ENCODE measurements at regions not wholly inside any gene's neighbourhood (a gene's known extent, or its start where the extent isn't known, plus 50 kb on each side); places are given as distances from the start of the nearest gene placed in this dataset.

DNA sequence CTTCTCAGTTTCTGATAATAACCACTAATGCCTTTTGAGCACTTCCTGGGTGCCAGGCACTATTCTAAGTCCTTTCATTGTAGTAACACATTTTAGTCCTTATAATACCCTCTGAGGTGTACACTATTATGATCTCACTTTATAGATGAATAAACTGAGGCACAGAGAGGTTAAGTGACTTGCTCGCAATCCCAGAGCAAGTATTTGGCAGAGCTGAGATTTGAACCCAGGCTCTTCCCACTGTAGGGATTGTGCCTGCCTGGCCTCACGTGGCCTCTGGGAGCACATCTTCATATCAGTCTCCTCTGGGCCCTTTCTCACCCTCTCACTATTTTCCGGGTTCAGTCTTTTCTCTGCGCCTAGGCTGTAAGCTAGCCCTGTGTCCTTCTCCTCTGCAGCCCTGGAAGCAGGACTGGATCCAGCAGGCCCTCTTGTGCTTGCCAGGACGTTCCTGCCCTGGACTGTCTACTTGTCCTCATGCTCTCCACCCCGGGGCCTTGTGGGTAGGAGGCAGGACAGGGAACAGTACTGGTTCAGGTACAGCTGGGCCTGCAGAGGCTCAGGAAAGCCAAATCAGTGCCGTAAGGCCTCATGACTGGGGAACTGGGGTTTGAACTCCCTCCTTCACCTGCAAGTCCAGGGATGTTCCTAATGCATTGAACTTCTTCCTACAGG is 139.6 kb downstream of the VEGFA start (continued):
- no peak for TF ChIP-seq ZEB2 (IDR thresholded peaks at IDR 0.05)
- no peak for TF ChIP-seq CHD4 (IDR thresholded peaks at IDR 0.05; ENCODE audit: insufficient read depth, insufficient replicate concordance, low read depth, low read length, poor library complexity, severe bottlenecking)
- no peak for TF ChIP-seq DNMT1 (IDR thresholded peaks at IDR 0.05)
- TF ChIP-seq, protein P1, sequence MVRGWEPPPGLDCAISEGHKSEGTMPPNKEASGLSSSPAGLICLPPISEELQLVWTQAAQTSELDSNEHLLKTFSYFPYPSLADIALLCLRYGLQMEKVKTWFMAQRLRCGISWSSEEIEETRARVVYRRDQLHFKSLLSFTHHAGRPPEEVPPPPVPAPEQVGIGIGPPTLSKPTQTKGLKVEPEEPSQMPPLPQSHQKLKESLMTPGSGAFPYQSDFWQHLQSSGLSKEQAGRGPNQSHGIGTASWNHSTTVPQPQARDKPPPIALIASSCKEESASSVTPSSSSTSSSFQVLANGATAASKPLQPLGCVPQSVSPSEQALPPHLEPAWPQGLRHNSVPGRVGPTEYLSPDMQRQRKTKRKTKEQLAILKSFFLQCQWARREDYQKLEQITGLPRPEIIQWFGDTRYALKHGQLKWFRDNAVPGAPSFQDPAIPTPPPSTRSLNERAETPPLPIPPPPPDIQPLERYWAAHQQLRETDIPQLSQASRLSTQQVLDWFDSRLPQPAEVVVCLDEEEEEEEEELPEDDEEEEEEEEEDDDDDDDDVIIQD (CRISPR knock-in tag; IDR thresholded peaks at IDR 0.05): 0 out of 2 replicates have a peak, but pooled peaks have one; percentile 68
- TF ChIP-seq, protein P2, sequence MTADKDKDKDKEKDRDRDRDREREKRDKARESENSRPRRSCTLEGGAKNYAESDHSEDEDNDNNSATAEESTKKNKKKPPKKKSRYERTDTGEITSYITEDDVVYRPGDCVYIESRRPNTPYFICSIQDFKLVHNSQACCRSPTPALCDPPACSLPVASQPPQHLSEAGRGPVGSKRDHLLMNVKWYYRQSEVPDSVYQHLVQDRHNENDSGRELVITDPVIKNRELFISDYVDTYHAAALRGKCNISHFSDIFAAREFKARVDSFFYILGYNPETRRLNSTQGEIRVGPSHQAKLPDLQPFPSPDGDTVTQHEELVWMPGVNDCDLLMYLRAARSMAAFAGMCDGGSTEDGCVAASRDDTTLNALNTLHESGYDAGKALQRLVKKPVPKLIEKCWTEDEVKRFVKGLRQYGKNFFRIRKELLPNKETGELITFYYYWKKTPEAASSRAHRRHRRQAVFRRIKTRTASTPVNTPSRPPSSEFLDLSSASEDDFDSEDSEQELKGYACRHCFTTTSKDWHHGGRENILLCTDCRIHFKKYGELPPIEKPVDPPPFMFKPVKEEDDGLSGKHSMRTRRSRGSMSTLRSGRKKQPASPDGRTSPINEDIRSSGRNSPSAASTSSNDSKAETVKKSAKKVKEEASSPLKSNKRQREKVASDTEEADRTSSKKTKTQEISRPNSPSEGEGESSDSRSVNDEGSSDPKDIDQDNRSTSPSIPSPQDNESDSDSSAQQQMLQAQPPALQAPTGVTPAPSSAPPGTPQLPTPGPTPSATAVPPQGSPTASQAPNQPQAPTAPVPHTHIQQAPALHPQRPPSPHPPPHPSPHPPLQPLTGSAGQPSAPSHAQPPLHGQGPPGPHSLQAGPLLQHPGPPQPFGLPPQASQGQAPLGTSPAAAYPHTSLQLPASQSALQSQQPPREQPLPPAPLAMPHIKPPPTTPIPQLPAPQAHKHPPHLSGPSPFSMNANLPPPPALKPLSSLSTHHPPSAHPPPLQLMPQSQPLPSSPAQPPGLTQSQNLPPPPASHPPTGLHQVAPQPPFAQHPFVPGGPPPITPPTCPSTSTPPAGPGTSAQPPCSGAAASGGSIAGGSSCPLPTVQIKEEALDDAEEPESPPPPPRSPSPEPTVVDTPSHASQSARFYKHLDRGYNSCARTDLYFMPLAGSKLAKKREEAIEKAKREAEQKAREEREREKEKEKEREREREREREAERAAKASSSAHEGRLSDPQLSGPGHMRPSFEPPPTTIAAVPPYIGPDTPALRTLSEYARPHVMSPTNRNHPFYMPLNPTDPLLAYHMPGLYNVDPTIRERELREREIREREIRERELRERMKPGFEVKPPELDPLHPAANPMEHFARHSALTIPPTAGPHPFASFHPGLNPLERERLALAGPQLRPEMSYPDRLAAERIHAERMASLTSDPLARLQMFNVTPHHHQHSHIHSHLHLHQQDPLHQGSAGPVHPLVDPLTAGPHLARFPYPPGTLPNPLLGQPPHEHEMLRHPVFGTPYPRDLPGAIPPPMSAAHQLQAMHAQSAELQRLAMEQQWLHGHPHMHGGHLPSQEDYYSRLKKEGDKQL (CRISPR knock-in tag; IDR thresholded peaks at IDR 0.05; ENCODE audit: borderline replicate concordance): no peak
- no peak for TF ChIP-seq POLR2H (tag; IDR thresholded peaks at IDR 0.05; ENCODE audit: low read depth)
- 0 out of 2 replicates have a peak, but pooled peaks have one; percentile 34 for TF ChIP-seq ZNF561 (CRISPR knock-in tag; conservative IDR thresholded peaks at IDR 0.05)
- TF ChIP-seq ZNF121 (CRISPR knock-in tag; conservative IDR thresholded peaks at IDR 0.05): no peak
- TF ChIP-seq NR2C1 (IDR thresholded peaks at IDR 0.05): no peak
- TF ChIP-seq NR2C1 (tag; IDR thresholded peaks at IDR 0.05): peak; percentile 60; the same call in 1 of the 2 replicates
- TF ChIP-seq, protein P3, sequence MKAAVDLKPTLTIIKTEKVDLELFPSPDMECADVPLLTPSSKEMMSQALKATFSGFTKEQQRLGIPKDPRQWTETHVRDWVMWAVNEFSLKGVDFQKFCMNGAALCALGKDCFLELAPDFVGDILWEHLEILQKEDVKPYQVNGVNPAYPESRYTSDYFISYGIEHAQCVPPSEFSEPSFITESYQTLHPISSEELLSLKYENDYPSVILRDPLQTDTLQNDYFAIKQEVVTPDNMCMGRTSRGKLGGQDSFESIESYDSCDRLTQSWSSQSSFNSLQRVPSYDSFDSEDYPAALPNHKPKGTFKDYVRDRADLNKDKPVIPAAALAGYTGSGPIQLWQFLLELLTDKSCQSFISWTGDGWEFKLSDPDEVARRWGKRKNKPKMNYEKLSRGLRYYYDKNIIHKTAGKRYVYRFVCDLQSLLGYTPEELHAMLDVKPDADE (conservative IDR thresholded peaks at IDR 0.05; ENCODE audit: control insufficient read depth, low read depth, low read length): no peak
- no peak for TF ChIP-seq SMARCC2 (IDR thresholded peaks at IDR 0.05; ENCODE audit: low read depth)
- no peak; the same call in 1 of the 2 replicates for TF ChIP-seq POLR2AphosphoS2 (IDR thresholded peaks at IDR 0.05; ENCODE audit: low read length)
- no peak; the same call in 1 of the 2 replicates for TF ChIP-seq PML (IDR thresholded peaks at IDR 0.05; ENCODE audit: low read length)
- TF ChIP-seq, protein P4, sequence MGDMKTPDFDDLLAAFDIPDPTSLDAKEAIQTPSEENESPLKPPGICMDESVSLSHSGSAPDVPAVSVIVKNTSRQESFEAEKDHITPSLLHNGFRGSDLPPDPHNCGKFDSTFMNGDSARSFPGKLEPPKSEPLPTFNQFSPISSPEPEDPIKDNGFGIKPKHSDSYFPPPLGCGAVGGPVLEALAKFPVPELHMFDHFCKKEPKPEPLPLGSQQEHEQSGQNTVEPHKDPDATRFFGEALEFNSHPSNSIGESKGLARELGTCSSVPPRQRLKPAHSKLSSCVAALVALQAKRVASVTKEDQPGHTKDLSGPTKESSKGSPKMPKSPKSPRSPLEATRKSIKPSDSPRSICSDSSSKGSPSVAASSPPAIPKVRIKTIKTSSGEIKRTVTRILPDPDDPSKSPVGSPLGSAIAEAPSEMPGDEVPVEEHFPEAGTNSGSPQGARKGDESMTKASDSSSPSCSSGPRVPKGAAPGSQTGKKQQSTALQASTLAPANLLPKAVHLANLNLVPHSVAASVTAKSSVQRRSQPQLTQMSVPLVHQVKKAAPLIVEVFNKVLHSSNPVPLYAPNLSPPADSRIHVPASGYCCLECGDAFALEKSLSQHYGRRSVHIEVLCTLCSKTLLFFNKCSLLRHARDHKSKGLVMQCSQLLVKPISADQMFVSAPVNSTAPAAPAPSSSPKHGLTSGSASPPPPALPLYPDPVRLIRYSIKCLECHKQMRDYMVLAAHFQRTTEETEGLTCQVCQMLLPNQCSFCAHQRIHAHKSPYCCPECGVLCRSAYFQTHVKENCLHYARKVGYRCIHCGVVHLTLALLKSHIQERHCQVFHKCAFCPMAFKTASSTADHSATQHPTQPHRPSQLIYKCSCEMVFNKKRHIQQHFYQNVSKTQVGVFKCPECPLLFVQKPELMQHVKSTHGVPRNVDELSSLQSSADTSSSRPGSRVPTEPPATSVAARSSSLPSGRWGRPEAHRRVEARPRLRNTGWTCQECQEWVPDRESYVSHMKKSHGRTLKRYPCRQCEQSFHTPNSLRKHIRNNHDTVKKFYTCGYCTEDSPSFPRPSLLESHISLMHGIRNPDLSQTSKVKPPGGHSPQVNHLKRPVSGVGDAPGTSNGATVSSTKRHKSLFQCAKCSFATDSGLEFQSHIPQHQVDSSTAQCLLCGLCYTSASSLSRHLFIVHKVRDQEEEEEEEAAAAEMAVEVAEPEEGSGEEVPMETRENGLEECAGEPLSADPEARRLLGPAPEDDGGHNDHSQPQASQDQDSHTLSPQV (IDR thresholded peaks at IDR 0.05): peak; percentile 62

Measured in K562 (cell line).